HepG2 (cell line): ENCODE measurements at regions not wholly inside any gene's neighbourhood (a gene's known extent, or its start where the extent isn't known, plus 50 kb on each side); places are given as distances from the start of the nearest gene placed in this dataset.
"Not testable (repeated sequence)": the region's sequence is repeated elsewhere in the genome, so short reads cannot be mapped to it uniquely, and the experiment has no call there.

Experiments
- ATAC-seq: fragments of 200-7000 bp; cut with Tn5 transposase; 3 replicates; pipeline ENCODE4 v1.9.1; 2020; ENCODE audit warnings: mild to moderate bottlenecking, moderate library complexity
- BruUV-seq: library from RNA; stranded (reverse); fragments of 400-500 nt; replicated peaks from 2 replicates; lab custom pipeline; 2021; lab: Mats Ljungman, UMichigan
- CTCF ChIA-PET: fragments of 300-600 bp; formaldehyde crosslinking; extraction: SDS; loops from one replicate; lab custom pipeline; 2021; ENCODE audit warnings: low total read pairs, inconsistent platforms, low intra/inter-chr PET ratio; lab: Yijun Ruan, JAX
- POLR2A ChIA-PET: fragments of 350-600 bp; sonication (Branson Sonifier 250); formaldehyde crosslinking; loops from one replicate; lab custom pipeline; 2020; ENCODE audit warnings: antibody characterized with exemption, inconsistent platforms; lab: Yijun Ruan, JAX
- DNase-seq: peaks from one replicate; pipeline ENCODE4 v3.0.0-alpha.2; 2015; ENCODE audit warnings: low spot score
- FAIRE-seq: peaks from 3 replicates; lab custom pipeline; 2011; peaks lifted over from hg19 to GRCh38; lab: Jason Lieb, UNC
- H2AFZ ChIP-seq: one replicate; pipeline ENCODE4 v1.6.1; 2011; ENCODE audit warnings: low read length, inconsistent platforms
- H3K27ac ChIP-seq: fragments of 300-600 bp; 3 replicates; pipeline ENCODE4 v1.8.0; 2011; ENCODE audit warnings: mixed run types, mild to moderate bottlenecking, mixed read lengths, low read length, inconsistent platforms; ENCODE audit not compliant: insufficient read depth; ENCODE audit errors: extremely low read length
- H3K27me3 ChIP-seq, 2 experiments: fragments of 200-600 bp in 1 of 2; 2 replicates in 1 of 2; 3 replicates in 1 of 2; pipeline versions ENCODE4 v1.6.0 to v1.8.0; 2011; ENCODE audit warnings: low read length in 2 of 2, mild to moderate bottlenecking in 2 of 2, moderate library complexity in 2 of 2, inconsistent platforms in 1 of 2; ENCODE audit not compliant: insufficient read depth in 2 of 2, control insufficient read depth in 1 of 2
- H3K36me3 ChIP-seq, 2 experiments: fragments of 200-600 bp in 1 of 2; replicated peaks in 1 of 2; 2 replicates in 1 of 2; 3 replicates in 1 of 2; pipeline versions ENCODE4 v1.5.1 to v1.8.0; 2011; ENCODE audit warnings: low read length in 2 of 2, inconsistent platforms in 1 of 2; ENCODE audit not compliant: insufficient read depth in 2 of 2, control insufficient read depth in 1 of 2
- H3K4me1 ChIP-seq: 2 replicates; pipeline ENCODE4 v1.5.1; 2012; ENCODE audit warnings: low read length, inconsistent platforms; ENCODE audit not compliant: insufficient read depth
- H3K4me2 ChIP-seq: 2 replicates; pipeline ENCODE4 v1.6.0; 2011; ENCODE audit warnings: low read depth, low read length, inconsistent platforms
- H3K4me3 ChIP-seq, 3 experiments: fragments of 200-600 bp in 1 of 3; sonication (generic), shearing (Covaris generic) in 1 of 3; replicated peaks in 1 of 3; 2 replicates each; pipeline ENCODE4 v1.5.1; 2011 to 2016; ENCODE audit warnings: low read length in 3 of 3, inconsistent platforms in 2 of 3, low read depth in 2 of 3, mild to moderate bottlenecking in 2 of 3, control low read depth in 1 of 3, mixed read lengths in 1 of 3; ENCODE audit not compliant: insufficient read depth in 1 of 3
- H3K79me2 ChIP-seq: one replicate; pipeline ENCODE4 v1.6.1; 2011; ENCODE audit warnings: low read length, inconsistent platforms; ENCODE audit not compliant: insufficient read depth
- H3K9ac ChIP-seq: 2 replicates; pipeline ENCODE4 v1.6.0; 2011; ENCODE audit warnings: mild to moderate bottlenecking, low read depth, low read length, inconsistent platforms; ENCODE audit not compliant: insufficient read depth
- H3K9me3 ChIP-seq: 2 replicates; pipeline ENCODE4 v1.5.1; 2012; ENCODE audit warnings: mild to moderate bottlenecking, low read length
- H4K20me1 ChIP-seq: 2 replicates; pipeline ENCODE4 v1.6.0; 2011; ENCODE audit warnings: inconsistent platforms, mild to moderate bottlenecking, low read length, moderate library complexity; ENCODE audit not compliant: insufficient read depth
- FOXP4 ChIP-seq: sonication (generic); formaldehyde crosslinking; IDR thresholded peaks from 2 replicates; pipeline ENCODE4 v1.4.0; 2020; ENCODE audit warnings: missing genetic modification reagents
- ZNF431 ChIP-seq: sonication (generic); formaldehyde crosslinking; IDR thresholded peaks from 2 replicates; pipeline ENCODE4 v1.9.0; 2022; ENCODE audit warnings: missing genetic modification reagents, low read depth, mild to moderate bottlenecking, borderline replicate concordance
- WGBS: methylation state at CpG from one replicate; pipeline ENCODE4 v1.1.6; 2017; ENCODE audit warnings: low lambda C conversion rate; 5-methylcytosine and 5-hydroxymethylcytosine counted together
- in situ Hi-C: cut with HindIII; loops from 2 replicates; pipeline ENCODE4 v1.10.0; 2017; ENCODE audit warnings: low pct_unique_long_range_greater_than_20kb; ENCODE audit not compliant: extremely low pct_ligation_motif_present
- intact Hi-C: fragments of 100-400 bp; cut with micrococcal nuclease; formaldehyde crosslinking; loops from one replicate; pipeline ENCODE4 v1.10.0; 2022; ENCODE audit not compliant: unreplicated experiment

GRCh38 chr11:8774916-8775315 is 92.3 kb downstream of the RPL27A start:
- H3K27ac ChIP-seq, in situ Hi-C loops, H3K36me3 ChIP-seq, DNase-seq, H3K79me2 ChIP-seq, H4K20me1 ChIP-seq, H3K4me3 ChIP-seq, H2AFZ ChIP-seq, BruUV-seq, H3K9ac ChIP-seq, FAIRE-seq, CTCF ChIA-PET, H3K27me3 ChIP-seq, H3K4me2 ChIP-seq, intact Hi-C loops, H3K9me3 ChIP-seq, POLR2A ChIA-PET, ATAC-seq: not testable (repeated sequence)
- H3K4me1 ChIP-seq, result peaks cover 16% of the 10 kb centered on the region
- 98% methylated on average over 6 of the region's 8 CpGs for WGBS

DNA sequence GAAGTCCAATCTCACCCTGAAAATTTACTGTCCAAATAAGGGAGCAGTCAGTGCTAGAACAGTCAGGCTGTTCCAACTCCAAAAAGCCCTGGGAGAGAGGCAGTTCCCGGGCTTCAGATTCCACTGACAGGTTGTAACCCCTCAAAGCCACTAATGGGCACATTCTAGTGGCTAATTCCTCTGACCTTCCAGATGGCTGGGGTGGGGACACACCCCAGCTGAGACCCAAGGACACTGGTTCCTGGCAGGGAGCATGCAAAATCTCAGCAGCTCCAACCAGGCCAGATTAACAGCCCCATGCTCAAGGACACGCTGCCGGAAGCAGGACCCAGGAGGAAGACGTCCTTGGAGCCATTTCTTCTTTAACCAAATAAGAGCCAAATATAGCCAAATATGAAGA is 92.7 kb downstream of the RPL27A start:
- in situ Hi-C loops (no loop called here), intact Hi-C loops (no loop called here)
- Histone ChIP-seq H3K4me3 (no peak overlapping the region), H3K79me2 (no peaks in the 10 kb centered on the region), H3K9me3 (no peaks in the 10 kb centered on the region), H3K36me3 (peaks cover 0 to 4% of the 10 kb centered on the region in 2 experiments; a peak in 2 of 5 replicates), H3K27ac (no peak overlapping the region), H2AFZ (no peak overlapping the region), H4K20me1 (no peaks in the 10 kb centered on the region), H3K9ac (no peak overlapping the region), H3K4me2 (no peak overlapping the region), H3K27me3 (no peaks in the 10 kb centered on the region), H3K4me1 (peaks cover 16% of the 10 kb centered on the region)
- no TSS peak for BruUV-seq
- FAIRE-seq (no peak), DNase-seq (no peak), ATAC-seq (no peak)
- CTCF ChIA-PET, result no interaction called here
- TF ChIP-seq ZNF431 (CRISPR knock-in tag) (no peak), FOXP4 (CRISPR knock-in tag) (no peak)
- POLR2A ChIA-PET, result no interaction called here
- 84% methylated on average over 4 of the region's 4 CpGs for WGBS
